DND-41 (cell line): ENCODE measurements at regions not wholly inside any gene's neighbourhood (a gene's known extent, or its start where the extent isn't known, plus 50 kb on each side); places are given as distances from the start of the nearest gene placed in this dataset.

Experiments
- EZH2 ChIP-seq: IDR thresholded peaks from 3 replicates; pipeline ENCODE4 v1.6.1; 2012; ENCODE audit warnings: borderline replicate concordance, low read depth, mild to moderate bottlenecking, moderate library complexity, low read length, inconsistent platforms; ENCODE audit not compliant: severe bottlenecking
- TF ChIP-seq, protein P1 (sequence below): IDR thresholded peaks from 2 replicates; pipeline ENCODE4 v1.5.1; 2012; ENCODE audit warnings: borderline replicate concordance, low read length, moderate library complexity, mild to moderate bottlenecking; ENCODE audit not compliant: poor library complexity, severe bottlenecking; ENCODE audit errors: extremely low read depth

- TF ChIP-seq, protein P1, sequence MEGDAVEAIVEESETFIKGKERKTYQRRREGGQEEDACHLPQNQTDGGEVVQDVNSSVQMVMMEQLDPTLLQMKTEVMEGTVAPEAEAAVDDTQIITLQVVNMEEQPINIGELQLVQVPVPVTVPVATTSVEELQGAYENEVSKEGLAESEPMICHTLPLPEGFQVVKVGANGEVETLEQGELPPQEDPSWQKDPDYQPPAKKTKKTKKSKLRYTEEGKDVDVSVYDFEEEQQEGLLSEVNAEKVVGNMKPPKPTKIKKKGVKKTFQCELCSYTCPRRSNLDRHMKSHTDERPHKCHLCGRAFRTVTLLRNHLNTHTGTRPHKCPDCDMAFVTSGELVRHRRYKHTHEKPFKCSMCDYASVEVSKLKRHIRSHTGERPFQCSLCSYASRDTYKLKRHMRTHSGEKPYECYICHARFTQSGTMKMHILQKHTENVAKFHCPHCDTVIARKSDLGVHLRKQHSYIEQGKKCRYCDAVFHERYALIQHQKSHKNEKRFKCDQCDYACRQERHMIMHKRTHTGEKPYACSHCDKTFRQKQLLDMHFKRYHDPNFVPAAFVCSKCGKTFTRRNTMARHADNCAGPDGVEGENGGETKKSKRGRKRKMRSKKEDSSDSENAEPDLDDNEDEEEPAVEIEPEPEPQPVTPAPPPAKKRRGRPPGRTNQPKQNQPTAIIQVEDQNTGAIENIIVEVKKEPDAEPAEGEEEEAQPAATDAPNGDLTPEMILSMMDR, result no peak
- no peak for TF ChIP-seq EZH2
Observed at GRCh38 chr2:120832296-120833070, 96.8 kb downstream of the GLI2 start.
